IgD-negative memory B cell (primary cell): ENCODE measurements at regions not wholly inside any gene's neighbourhood (a gene's known extent, or its start where the extent isn't known, plus 50 kb on each side); places are given as distances from the start of the nearest gene placed in this dataset.

Experiments
- H3K27ac Mint-ChIP-seq, 3 donors: one replicate each; pipeline ENCODE4 v1.8.0; 2020 to 2022; ENCODE audit warnings: mild to moderate bottlenecking in 3 of 3, mixed read lengths in 3 of 3, moderate library complexity in 1 of 3
- H3K27me3 Mint-ChIP-seq: one replicate; pipeline ENCODE4 v1.8.0; 2021; ENCODE audit warnings: mixed read lengths
- H3K36me3 Mint-ChIP-seq: one replicate; pipeline ENCODE4 v1.8.0; 2020; ENCODE audit warnings: mild to moderate bottlenecking, mixed read lengths
- H3K4me1 Mint-ChIP-seq, 3 donors: one replicate each; pipeline ENCODE4 v1.8.0; 2020 to 2022; ENCODE audit warnings: mixed read lengths in 3 of 3, mild to moderate bottlenecking in 1 of 3
- H3K4me3 Mint-ChIP-seq, 4 donors: one replicate each; pipeline ENCODE4 v1.8.0; 2020 to 2022; ENCODE audit warnings: mild to moderate bottlenecking in 4 of 4, mixed read lengths in 4 of 4, moderate library complexity in 3 of 4
- H3K9me3 Mint-ChIP-seq, 3 donors: one replicate each; pipeline ENCODE4 v1.8.0; 2020 to 2021; ENCODE audit warnings: mixed read lengths in 3 of 3, mild to moderate bottlenecking in 1 of 3

GRCh38 chr11:95335989-95336388 lies 105.0 kb upstream of the SESN3 start:
- peaks cover 10 to 12% (median 11%) of the 10 kb centered on the region in 3 donors for H3K4me1 Mint-ChIP-seq
- H3K9me3 Mint-ChIP-seq: no peaks in the 10 kb centered on the region
- peak overlapping the region in 1 of 4 donors; percentile 32 for H3K4me3 Mint-ChIP-seq
- H3K27ac Mint-ChIP-seq: peak overlapping the region in 1 of 3 donors; percentile 61
- H3K27me3 Mint-ChIP-seq: no peaks in the 10 kb centered on the region
- peaks cover 4% of the 10 kb centered on the region for H3K36me3 Mint-ChIP-seq

GRCh38 chr11:95331161-95331560 lies 100.2 kb upstream of the SESN3 start:
- Mint-ChIP-seq H3K4me1 (peaks cover 10 to 18% (median 16%) of the 10 kb centered on the region in 3 donors), H3K27ac (no peak overlapping the region), H3K36me3 (peaks cover 4% of the 10 kb centered on the region), H3K9me3 (no peaks in the 10 kb centered on the region), H3K4me3 (no peak overlapping the region), H3K27me3 (no peaks in the 10 kb centered on the region)

GRCh38 chr11:95330302-95330701 lies 99.3 kb upstream of the SESN3 start:
- H3K27me3 Mint-ChIP-seq: no peaks in the 10 kb centered on the region
- H3K36me3 Mint-ChIP-seq: peaks cover 4% of the 10 kb centered on the region
- H3K27ac Mint-ChIP-seq: no peak overlapping the region
- no peaks in the 10 kb centered on the region for H3K9me3 Mint-ChIP-seq
- no peak overlapping the region for H3K4me3 Mint-ChIP-seq
- H3K4me1 Mint-ChIP-seq: peaks cover 4 to 14% (median 12%) of the 10 kb centered on the region in 3 donors

GRCh38 chr11:95327273-95327948 lies 96.4 kb upstream of the SESN3 start:
- Mint-ChIP-seq H3K4me3 (no peak overlapping the region), H3K4me1 (peaks cover 3 to 14% (median 10%) of the 10 kb centered on the region in 3 donors), H3K9me3 (no peaks in the 10 kb centered on the region), H3K27ac (no peak overlapping the region), H3K27me3 (no peaks in the 10 kb centered on the region), H3K36me3 (peaks cover 4% of the 10 kb centered on the region)

- H3K4me3 Mint-ChIP-seq: peak overlapping the region in 1 of 4 donors; percentile 15
- H3K27ac Mint-ChIP-seq: no peak overlapping the region
- H3K4me1 Mint-ChIP-seq: peaks cover 3 to 11% (median 10%) of the 10 kb centered on the region in 3 donors
Observed at GRCh38 chr11:95325777-95326258, 94.8 kb upstream of the SESN3 start.

GRCh38 chr11:95324826-95325225 lies 93.8 kb upstream of the SESN3 start:
- no peaks in the 10 kb centered on the region for H3K9me3 Mint-ChIP-seq

More at GRCh38 chr11:95325777-95326258, 94.8 kb upstream of the SESN3 start:
- H3K9me3 Mint-ChIP-seq: no peaks in the 10 kb centered on the region
- no peaks in the 10 kb centered on the region for H3K27me3 Mint-ChIP-seq
- no peaks in the 10 kb centered on the region for H3K36me3 Mint-ChIP-seq

GRCh38 chr11:95322539-95322938 lies 91.5 kb upstream of the SESN3 start:
- no peaks in the 10 kb centered on the region for H3K36me3 Mint-ChIP-seq
- H3K4me1 Mint-ChIP-seq: peaks cover 9 to 16% (median 11%) of the 10 kb centered on the region in 3 donors
- no peaks in the 10 kb centered on the region for H3K9me3 Mint-ChIP-seq
- no peaks in the 10 kb centered on the region for H3K27me3 Mint-ChIP-seq
- no peak overlapping the region for H3K4me3 Mint-ChIP-seq
- no peak overlapping the region for H3K27ac Mint-ChIP-seq

More at GRCh38 chr11:95324826-95325225, 93.8 kb upstream of the SESN3 start:
- H3K27me3 Mint-ChIP-seq: no peaks in the 10 kb centered on the region
- H3K4me1 Mint-ChIP-seq: peaks cover 4 to 10% (median 7%) of the 10 kb centered on the region in 3 donors
- H3K27ac Mint-ChIP-seq: no peak overlapping the region
- H3K4me3 Mint-ChIP-seq: no peak overlapping the region
- H3K36me3 Mint-ChIP-seq: no peaks in the 10 kb centered on the region

GRCh38 chr11:95318498-95318897 lies 87.5 kb upstream of the SESN3 start:
- no peak overlapping the region for H3K4me3 Mint-ChIP-seq

GRCh38 chr11:95308512-95309035 lies 77.6 kb upstream of the SESN3 start:
- Mint-ChIP-seq H3K4me1 (peaks cover 3 to 22% (median 20%) of the 10 kb centered on the region in 3 donors), H3K4me3 (no peak overlapping the region), H3K27ac (no peak overlapping the region), H3K27me3 (no peaks in the 10 kb centered on the region), H3K9me3 (no peaks in the 10 kb centered on the region), H3K36me3 (no peaks in the 10 kb centered on the region)

More at GRCh38 chr11:95318498-95318897, 87.5 kb upstream of the SESN3 start:
- Mint-ChIP-seq H3K27ac (no peak overlapping the region), H3K36me3 (no peaks in the 10 kb centered on the region), H3K27me3 (no peaks in the 10 kb centered on the region), H3K9me3 (no peaks in the 10 kb centered on the region), H3K4me1 (peaks cover 9 to 16% (median 9%) of the 10 kb centered on the region in 3 donors)

GRCh38 chr11:95307286-95307685 lies 76.3 kb upstream of the SESN3 start:
- Mint-ChIP-seq H3K36me3 (no peaks in the 10 kb centered on the region), H3K4me1 (peaks cover 3 to 22% (median 20%) of the 10 kb centered on the region in 3 donors), H3K27me3 (no peaks in the 10 kb centered on the region), H3K9me3 (peaks cover 0 to 2% (median 0%) of the 10 kb centered on the region in 3 donors), H3K4me3 (peak overlapping the region in 1 of 4 donors; percentile 28), H3K27ac (peak overlapping the region in 2 of 3 donors; percentile 2 to 19)

GRCh38 chr11:95306801-95307200 lies 75.8 kb upstream of the SESN3 start:
- H3K4me3 Mint-ChIP-seq: no peak overlapping the region
- H3K27ac Mint-ChIP-seq: peak overlapping the region in 1 of 3 donors; percentile 2
- H3K36me3 Mint-ChIP-seq: no peaks in the 10 kb centered on the region
- no peaks in the 10 kb centered on the region for H3K27me3 Mint-ChIP-seq
- peaks cover 3 to 22% (median 20%) of the 10 kb centered on the region in 3 donors for H3K4me1 Mint-ChIP-seq
- H3K9me3 Mint-ChIP-seq: peaks cover 0 to 2% (median 0%) of the 10 kb centered on the region in 3 donors

GRCh38 chr11:95306123-95306522 lies 75.1 kb upstream of the SESN3 start:
- H3K27ac Mint-ChIP-seq: peak overlapping the region in 1 of 3 donors; percentile 16
- peak overlapping the region in 1 of 4 donors; percentile 38 for H3K4me3 Mint-ChIP-seq
- no peaks in the 10 kb centered on the region for H3K36me3 Mint-ChIP-seq
- peaks cover 3 to 22% (median 20%) of the 10 kb centered on the region in 3 donors for H3K4me1 Mint-ChIP-seq
- H3K27me3 Mint-ChIP-seq: no peaks in the 10 kb centered on the region
- peaks cover 0 to 2% (median 0%) of the 10 kb centered on the region in 3 donors for H3K9me3 Mint-ChIP-seq

- Mint-ChIP-seq H3K27me3 (no peaks in the 10 kb centered on the region), H3K36me3 (no peaks in the 10 kb centered on the region), H3K4me3 (no peak overlapping the region), H3K27ac (peak overlapping the region in 1 of 3 donors; percentile 16), H3K9me3 (peaks cover 0 to 2% (median 0%) of the 10 kb centered on the region in 3 donors), H3K4me1 (peaks cover 3 to 22% (median 20%) of the 10 kb centered on the region in 3 donors)
Observed at GRCh38 chr11:95305705-95306104, 74.7 kb upstream of the SESN3 start.

GRCh38 chr11:95304777-95305176 lies 73.8 kb upstream of the SESN3 start:
- no peaks in the 10 kb centered on the region for H3K36me3 Mint-ChIP-seq
- no peaks in the 10 kb centered on the region for H3K27me3 Mint-ChIP-seq
- H3K9me3 Mint-ChIP-seq: peaks cover 0 to 2% (median 0%) of the 10 kb centered on the region in 3 donors
- H3K27ac Mint-ChIP-seq: no peak overlapping the region
- H3K4me1 Mint-ChIP-seq: peaks cover 5 to 22% (median 20%) of the 10 kb centered on the region in 3 donors
- no peak overlapping the region for H3K4me3 Mint-ChIP-seq

- Mint-ChIP-seq H3K36me3 (no peaks in the 10 kb centered on the region), H3K4me3 (no peak overlapping the region), H3K27ac (no peak overlapping the region), H3K9me3 (peaks cover 0 to 2% (median 0%) of the 10 kb centered on the region in 3 donors), H3K4me1 (peaks cover 15 to 22% (median 17%) of the 10 kb centered on the region in 3 donors), H3K27me3 (no peaks in the 10 kb centered on the region)
Observed at GRCh38 chr11:95302211-95302610, 71.2 kb upstream of the SESN3 start.
